ENCODE measurements at regions not wholly inside any gene's neighbourhood (a gene's known extent, or its start where the extent isn't known, plus 50 kb on each side); places are given as distances from the start of the nearest gene placed in this dataset.

- H3K27ac Mint-ChIP-seq, result no peak overlapping the region
- no peak overlapping the region for H3K9ac ChIP-seq (ENCODE audit: insufficient read depth, low read length, poor library complexity, severe bottlenecking)
- H3K27me3 ChIP-seq (ENCODE audit: control insufficient read depth in 2 of 2, insufficient read depth in 2 of 2, low read length in 2 of 2), result no peaks in the 10 kb centered on the region
- no peaks in the 10 kb centered on the region for H4K20me1 ChIP-seq (ENCODE audit: insufficient read depth, low read length)
- peaks cover 0 to 1% (median 0%) of the 10 kb centered on the region in 3 donors for H3K27me3 Mint-ChIP-seq (ENCODE audit: low read depth in 3 of 3)
- no peak overlapping the region for H3K4me3 Mint-ChIP-seq
- no peak overlapping the region for H3K27ac ChIP-seq (ENCODE audit: low read depth in 1 of 2, low read length in 2 of 2)
- H3K4me1 Mint-ChIP-seq, result peaks cover 4% of the 10 kb centered on the region
- H2AFZ ChIP-seq (ENCODE audit: insufficient read depth, low read depth, low read length, poor library complexity, severe bottlenecking), result no peak overlapping the region
- H3K36me3 ChIP-seq (replicated peaks in 1 of 2; ENCODE audit: control insufficient read depth in 1 of 2, insufficient read depth in 2 of 2, low read length in 2 of 2), result no peaks in the 10 kb centered on the region
- WGBS (ENCODE audit: insufficient coverage), result 79% methylated on average over 3 of the region's 4 CpGs
- no peaks in the 10 kb centered on the region for H3K4me1 ChIP-seq (ENCODE audit: control insufficient read depth in 1 of 2, insufficient read depth in 2 of 2, low read length in 2 of 2)
- H3K9me3 Mint-ChIP-seq, result peaks cover 0 to 2% (median 0%) of the 10 kb centered on the region in 7 donors
- intact Hi-C loops (cut with micrococcal nuclease), result no loop called here
- no peak overlapping the region for H3K4me2 ChIP-seq (replicated peaks; ENCODE audit: extremely low read depth, low read length, poor library complexity, severe bottlenecking)
- TF ChIP-seq CTCF (IDR thresholded peaks at IDR 0.05), result no peak
- no peaks in the 10 kb centered on the region for H3K36me3 Mint-ChIP-seq
- no peak overlapping the region for H3K4me3 ChIP-seq (replicated peaks in 1 of 3; ENCODE audit: low read depth in 2 of 3, low read length in 3 of 3)
- DNase-seq, result no peak
- H3K9me3 ChIP-seq (replicated peaks in 1 of 2; ENCODE audit: control insufficient read depth in 1 of 2, insufficient read depth in 1 of 2, low read length in 2 of 2), result no peaks in the 10 kb centered on the region
- no peaks in the 10 kb centered on the region for H3K79me2 ChIP-seq (ENCODE audit: insufficient read depth, low read length)
Measured at GRCh38 chr9:105173826-105174225, 70.6 kb upstream of the SLC44A1 start.

GRCh38 chr9:105176194-105176593 lies 68.3 kb upstream of the SLC44A1 start:
- H4K20me1 ChIP-seq (ENCODE audit: insufficient read depth, low read length), result no peaks in the 10 kb centered on the region
- no peak overlapping the region for H3K9ac ChIP-seq (ENCODE audit: insufficient read depth, low read length, poor library complexity, severe bottlenecking)
- no peak overlapping the region for H3K27ac ChIP-seq (ENCODE audit: low read depth in 1 of 2, low read length in 2 of 2)
- H3K4me2 ChIP-seq (replicated peaks; ENCODE audit: extremely low read depth, low read length, poor library complexity, severe bottlenecking), result no peak overlapping the region
- no peaks in the 10 kb centered on the region for H3K79me2 ChIP-seq (ENCODE audit: insufficient read depth, low read length)
- H3K4me3 Mint-ChIP-seq, result no peak overlapping the region
- no peak overlapping the region for H3K4me3 ChIP-seq (replicated peaks in 1 of 3; ENCODE audit: low read depth in 2 of 3, low read length in 3 of 3)
- H3K36me3 ChIP-seq (replicated peaks in 1 of 2; ENCODE audit: control insufficient read depth in 1 of 2, insufficient read depth in 2 of 2, low read length in 2 of 2), result no peaks in the 10 kb centered on the region
- DNase-seq, result no peak
- H3K36me3 Mint-ChIP-seq, result no peaks in the 10 kb centered on the region
- H3K27me3 ChIP-seq (ENCODE audit: control insufficient read depth in 2 of 2, insufficient read depth in 2 of 2, low read length in 2 of 2), result no peaks in the 10 kb centered on the region
- peaks cover 0 to 1% (median 0%) of the 10 kb centered on the region in 3 donors for H3K27me3 Mint-ChIP-seq (ENCODE audit: low read depth in 3 of 3)
- no peaks in the 10 kb centered on the region for H3K9me3 ChIP-seq (replicated peaks in 1 of 2; ENCODE audit: control insufficient read depth in 1 of 2, insufficient read depth in 1 of 2, low read length in 2 of 2)
- H3K4me1 Mint-ChIP-seq, result peaks cover 17% of the 10 kb centered on the region
- H3K9me3 Mint-ChIP-seq, result peaks cover 0 to 2% (median 0%) of the 10 kb centered on the region in 7 donors
- no CpG with 5 or more reads among the region's 3 CpGs for WGBS (ENCODE audit: insufficient coverage)
- intact Hi-C loops (cut with micrococcal nuclease), result no loop called here
- no peak overlapping the region for H3K27ac Mint-ChIP-seq
- H3K4me1 ChIP-seq (ENCODE audit: control insufficient read depth in 1 of 2, insufficient read depth in 2 of 2, low read length in 2 of 2), result peaks cover 0 to 6% of the 10 kb centered on the region in 2 donors
- TF ChIP-seq CTCF (IDR thresholded peaks at IDR 0.05), result no peak
- no peak overlapping the region for H2AFZ ChIP-seq (ENCODE audit: insufficient read depth, low read depth, low read length, poor library complexity, severe bottlenecking)

Data from CD14-positive monocyte (primary cell).